DOHH2 (cell line): ENCODE measurements at regions not wholly inside any gene's neighbourhood (a gene's known extent, or its start where the extent isn't known, plus 50 kb on each side); places are given as distances from the start of the nearest gene placed in this dataset.

Experiments used
- H3F3A ChIP-seq: fragments of 200-600 bp; sonication (generic), shearing (Covaris generic); 2 replicates; pipeline ENCODE4 v1.6.0; 2016; ENCODE audit warnings: antibody characterized with exemption, mild to moderate bottlenecking; ENCODE audit not compliant: control insufficient read depth, insufficient read depth
- H3K27ac ChIP-seq: fragments of 200-600 bp; sonication (generic); 2 replicates; pipeline ENCODE4 v1.5.1; 2014; ENCODE audit warnings: low read depth, mild to moderate bottlenecking, low read length, moderate library complexity
- H3K27me3 ChIP-seq: fragments of 200-600 bp; sonication (generic); 2 replicates; pipeline ENCODE4 v1.6.1; 2014; ENCODE audit warnings: mild to moderate bottlenecking, low read length, mixed read lengths; ENCODE audit not compliant: control insufficient read depth
- H3K36me3 ChIP-seq: fragments of 200-600 bp; sonication (generic); 2 replicates; pipeline ENCODE4 v1.6.1; 2014; ENCODE audit warnings: mild to moderate bottlenecking, low read length, moderate library complexity, mixed read lengths; ENCODE audit not compliant: control insufficient read depth
- H3K4me1 ChIP-seq: fragments of 200-600 bp; sonication (generic); 2 replicates; pipeline ENCODE4 v1.6.1; 2014; ENCODE audit warnings: mild to moderate bottlenecking, low read length, mixed read lengths; ENCODE audit not compliant: control insufficient read depth
- H3K4me2 ChIP-seq: fragments of 200-600 bp; sonication (generic); 2 replicates; pipeline ENCODE4 v1.6.0; 2014; ENCODE audit warnings: mild to moderate bottlenecking, low read length, moderate library complexity
- H3K4me3 ChIP-seq: fragments of 200-600 bp; sonication (generic); 2 replicates; pipeline ENCODE4 v1.5.1; 2014; ENCODE audit warnings: mild to moderate bottlenecking, low read length, mixed read lengths
- H3K79me2 ChIP-seq: fragments of 200-600 bp; sonication (generic); 2 replicates; pipeline ENCODE4 v1.6.1; 2014; ENCODE audit warnings: mild to moderate bottlenecking, low read length, mixed read lengths; ENCODE audit not compliant: control insufficient read depth
- H3K9me2 ChIP-seq: fragments of 200-600 bp; sonication (generic); replicated peaks from 2 replicates; pipeline ENCODE4 v1.6.1; 2014; ENCODE audit warnings: mild to moderate bottlenecking, low read length, mixed read lengths; ENCODE audit not compliant: control insufficient read depth
- H3K9me3 ChIP-seq: fragments of 200-600 bp; sonication (generic); 2 replicates; pipeline ENCODE4 v1.6.1; 2014; ENCODE audit warnings: antibody characterized with exemption, low read length, mixed read lengths; ENCODE audit not compliant: control insufficient read depth, insufficient read depth
- H4K20me1 ChIP-seq: fragments of 200-600 bp; sonication (generic); 2 replicates; pipeline ENCODE4 v1.6.0; 2014; ENCODE audit warnings: low read depth, mild to moderate bottlenecking, antibody characterized with exemption, low read length, moderate library complexity; ENCODE audit not compliant: control insufficient read depth, insufficient read depth
- EZH2phosphoT487 ChIP-seq: fragments of 200-600 bp; sonication (generic); IDR thresholded peaks from 2 replicates; pipeline ENCODE4 v1.6.1; 2017; ENCODE audit warnings: borderline replicate concordance, mild to moderate bottlenecking, antibody characterized with exemption, low read length, moderate library complexity, mixed read lengths
- TF ChIP-seq, protein P1 (sequence below): fragments of 200-600 bp; sonication (generic); IDR thresholded peaks from one replicate; pipeline ENCODE4 v1.5.1; 2014; ENCODE audit warnings: antibody characterized with exemption, mild to moderate bottlenecking, low read depth, low read length; ENCODE audit not compliant: poor library complexity, severe bottlenecking

DNA sequence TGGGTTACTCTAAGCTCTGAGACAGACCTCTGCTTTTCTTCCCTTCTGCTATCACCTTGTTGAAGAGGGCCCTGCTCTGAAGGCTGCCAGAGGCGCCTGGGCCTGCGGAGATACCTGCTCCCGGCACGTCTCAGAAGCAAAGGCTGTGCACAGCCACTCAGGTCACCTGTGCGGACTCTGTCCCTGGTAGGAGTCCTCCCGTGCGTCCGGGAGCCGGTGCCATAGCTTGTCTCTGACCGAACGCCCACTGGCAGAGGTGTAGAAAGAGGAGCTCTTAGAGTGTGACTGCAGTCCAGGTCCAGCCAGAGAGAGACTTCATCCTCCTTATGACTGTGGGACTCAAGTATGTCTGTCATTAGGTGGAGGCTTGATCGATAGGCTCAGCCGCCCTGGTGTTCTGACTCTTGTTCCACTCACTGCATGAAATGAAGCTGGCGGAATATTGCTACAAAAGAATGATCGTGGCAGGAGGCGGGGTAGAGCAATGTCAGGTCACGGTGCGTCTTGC is 51.0 kb upstream of the UNC93A start:
- H3K9me3 ChIP-seq: no peaks in the 10 kb centered on the region
- H3K4me2 ChIP-seq: no peak overlapping the region
- H3K27ac ChIP-seq: no peak overlapping the region
- no peaks in the 10 kb centered on the region for H4K20me1 ChIP-seq
- no peaks in the 10 kb centered on the region for H3K9me2 ChIP-seq
- no peaks in the 10 kb centered on the region for H3F3A ChIP-seq
- no peaks in the 10 kb centered on the region for H3K79me2 ChIP-seq
- no peaks in the 10 kb centered on the region for H3K27me3 ChIP-seq
- H3K36me3 ChIP-seq: no peaks in the 10 kb centered on the region
- no peaks in the 10 kb centered on the region for H3K4me1 ChIP-seq
- no peak overlapping the region for H3K4me3 ChIP-seq
- TF ChIP-seq EZH2phosphoT487: no peak
- TF ChIP-seq, protein P1, sequence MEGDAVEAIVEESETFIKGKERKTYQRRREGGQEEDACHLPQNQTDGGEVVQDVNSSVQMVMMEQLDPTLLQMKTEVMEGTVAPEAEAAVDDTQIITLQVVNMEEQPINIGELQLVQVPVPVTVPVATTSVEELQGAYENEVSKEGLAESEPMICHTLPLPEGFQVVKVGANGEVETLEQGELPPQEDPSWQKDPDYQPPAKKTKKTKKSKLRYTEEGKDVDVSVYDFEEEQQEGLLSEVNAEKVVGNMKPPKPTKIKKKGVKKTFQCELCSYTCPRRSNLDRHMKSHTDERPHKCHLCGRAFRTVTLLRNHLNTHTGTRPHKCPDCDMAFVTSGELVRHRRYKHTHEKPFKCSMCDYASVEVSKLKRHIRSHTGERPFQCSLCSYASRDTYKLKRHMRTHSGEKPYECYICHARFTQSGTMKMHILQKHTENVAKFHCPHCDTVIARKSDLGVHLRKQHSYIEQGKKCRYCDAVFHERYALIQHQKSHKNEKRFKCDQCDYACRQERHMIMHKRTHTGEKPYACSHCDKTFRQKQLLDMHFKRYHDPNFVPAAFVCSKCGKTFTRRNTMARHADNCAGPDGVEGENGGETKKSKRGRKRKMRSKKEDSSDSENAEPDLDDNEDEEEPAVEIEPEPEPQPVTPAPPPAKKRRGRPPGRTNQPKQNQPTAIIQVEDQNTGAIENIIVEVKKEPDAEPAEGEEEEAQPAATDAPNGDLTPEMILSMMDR: no peak
